ENCODE measurements at regions not wholly inside any gene's neighbourhood (a gene's known extent, or its start where the extent isn't known, plus 50 kb on each side); places are given as distances from the start of the nearest gene placed in this dataset.

DNA sequence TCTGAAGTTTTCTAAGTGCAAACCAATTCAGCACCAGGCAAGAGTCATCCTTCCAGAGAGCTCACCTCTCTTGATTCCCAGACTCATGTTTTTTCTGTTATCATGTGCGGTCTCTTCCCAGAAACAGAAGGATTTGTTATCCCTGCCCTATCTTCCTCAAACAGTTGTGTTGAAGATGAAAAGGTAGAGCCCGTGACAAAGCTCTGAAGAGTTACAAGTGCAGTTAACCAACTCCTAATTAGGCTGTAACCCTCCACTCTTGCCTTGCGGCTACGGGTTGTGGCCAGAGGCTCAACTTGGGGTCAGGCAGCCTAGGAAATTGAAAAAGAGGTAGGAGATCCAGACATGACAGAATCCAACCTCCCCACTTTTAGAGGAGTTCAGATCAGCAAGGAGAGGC, 76.2 kb upstream of the CADM1 start (continued):
- TF ChIP-seq USF1 (IDR thresholded peaks at IDR 0.05; ENCODE audit: borderline replicate concordance, low read depth) (no peak), TEAD4 (IDR thresholded peaks at IDR 0.05; ENCODE audit: borderline replicate concordance, insufficient read depth) (no peak), RXRA (IDR thresholded peaks at IDR 0.05; ENCODE audit: borderline replicate concordance, low read depth) (no peak)
- TF ChIP-seq, protein P1, sequence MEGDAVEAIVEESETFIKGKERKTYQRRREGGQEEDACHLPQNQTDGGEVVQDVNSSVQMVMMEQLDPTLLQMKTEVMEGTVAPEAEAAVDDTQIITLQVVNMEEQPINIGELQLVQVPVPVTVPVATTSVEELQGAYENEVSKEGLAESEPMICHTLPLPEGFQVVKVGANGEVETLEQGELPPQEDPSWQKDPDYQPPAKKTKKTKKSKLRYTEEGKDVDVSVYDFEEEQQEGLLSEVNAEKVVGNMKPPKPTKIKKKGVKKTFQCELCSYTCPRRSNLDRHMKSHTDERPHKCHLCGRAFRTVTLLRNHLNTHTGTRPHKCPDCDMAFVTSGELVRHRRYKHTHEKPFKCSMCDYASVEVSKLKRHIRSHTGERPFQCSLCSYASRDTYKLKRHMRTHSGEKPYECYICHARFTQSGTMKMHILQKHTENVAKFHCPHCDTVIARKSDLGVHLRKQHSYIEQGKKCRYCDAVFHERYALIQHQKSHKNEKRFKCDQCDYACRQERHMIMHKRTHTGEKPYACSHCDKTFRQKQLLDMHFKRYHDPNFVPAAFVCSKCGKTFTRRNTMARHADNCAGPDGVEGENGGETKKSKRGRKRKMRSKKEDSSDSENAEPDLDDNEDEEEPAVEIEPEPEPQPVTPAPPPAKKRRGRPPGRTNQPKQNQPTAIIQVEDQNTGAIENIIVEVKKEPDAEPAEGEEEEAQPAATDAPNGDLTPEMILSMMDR (IDR thresholded peaks at IDR 0.05) = no peak
- TF ChIP-seq, protein P2, sequence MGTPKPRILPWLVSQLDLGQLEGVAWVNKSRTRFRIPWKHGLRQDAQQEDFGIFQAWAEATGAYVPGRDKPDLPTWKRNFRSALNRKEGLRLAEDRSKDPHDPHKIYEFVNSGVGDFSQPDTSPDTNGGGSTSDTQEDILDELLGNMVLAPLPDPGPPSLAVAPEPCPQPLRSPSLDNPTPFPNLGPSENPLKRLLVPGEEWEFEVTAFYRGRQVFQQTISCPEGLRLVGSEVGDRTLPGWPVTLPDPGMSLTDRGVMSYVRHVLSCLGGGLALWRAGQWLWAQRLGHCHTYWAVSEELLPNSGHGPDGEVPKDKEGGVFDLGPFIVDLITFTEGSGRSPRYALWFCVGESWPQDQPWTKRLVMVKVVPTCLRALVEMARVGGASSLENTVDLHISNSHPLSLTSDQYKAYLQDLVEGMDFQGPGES (IDR thresholded peaks at IDR 0.05; ENCODE audit: low read depth, low read length) = no peak

GRCh38 chr11:115579181-115579825, 75.1 kb upstream of the CADM1 start:
- H3F3A ChIP-seq (replicated peaks; ENCODE audit: insufficient read depth) = no peaks in the 10 kb centered on the region
- no peaks in the 10 kb centered on the region for H3K9me2 ChIP-seq
- CTCF ChIA-PET = no interaction called here
- H2AFZ ChIP-seq (ENCODE audit: low read depth) = no peak overlapping the region
- DNase-seq = no peak
- POLR2A ChIA-PET = no interaction called here
- no peaks in the 10 kb centered on the region for H3K79me2 ChIP-seq (ENCODE audit: insufficient read depth)
- no peaks in the 10 kb centered on the region for H3K36me3 ChIP-seq (replicated peaks in 1 of 2; ENCODE audit: control insufficient read depth in 1 of 2, insufficient read depth in 2 of 2, low read length in 1 of 2)
- no peak overlapping the region for H3K4me2 ChIP-seq
- TF ChIP-seq FOXM1 (IDR thresholded peaks at IDR 0.05; ENCODE audit: low read depth) (no peak), CHD2 (IDR thresholded peaks at IDR 0.05; ENCODE audit: low read length, partially characterized antibody) (no peak), JUND (IDR thresholded peaks at IDR 0.05) (no peak), NFIC (IDR thresholded peaks at IDR 0.05; ENCODE audit: borderline replicate concordance) (no peak)
- no peaks in the 10 kb centered on the region for H3K9me3 ChIP-seq
- 63% methylated on average over 5 of the region's 5 CpGs for WGBS (ENCODE audit: low lambda C conversion rate)
- no peaks in the 10 kb centered on the region for H3K27me3 ChIP-seq (ENCODE audit: insufficient read depth)
- H3K4me3 ChIP-seq (ENCODE audit: low read depth in 2 of 2, low read length in 1 of 2) = no peak overlapping the region
- H3K4me1 ChIP-seq (ENCODE audit: control insufficient read depth in 1 of 2, insufficient read depth in 2 of 2, low read depth in 1 of 2, low read length in 1 of 2) = peaks cover 0 to 71% of the 10 kb centered on the region in 2 experiments; a peak in 2 of 4 replicates
- H3K9ac ChIP-seq = no peak overlapping the region
- no peaks in the 10 kb centered on the region for H4K20me1 ChIP-seq (ENCODE audit: insufficient read depth)
- H3K27ac ChIP-seq (ENCODE audit: low read depth in 2 of 2, low read length in 1 of 2) = peak overlapping the region in 1 of 2 experiments; percentile 100; a peak in 2 of 4 replicates

DNA sequence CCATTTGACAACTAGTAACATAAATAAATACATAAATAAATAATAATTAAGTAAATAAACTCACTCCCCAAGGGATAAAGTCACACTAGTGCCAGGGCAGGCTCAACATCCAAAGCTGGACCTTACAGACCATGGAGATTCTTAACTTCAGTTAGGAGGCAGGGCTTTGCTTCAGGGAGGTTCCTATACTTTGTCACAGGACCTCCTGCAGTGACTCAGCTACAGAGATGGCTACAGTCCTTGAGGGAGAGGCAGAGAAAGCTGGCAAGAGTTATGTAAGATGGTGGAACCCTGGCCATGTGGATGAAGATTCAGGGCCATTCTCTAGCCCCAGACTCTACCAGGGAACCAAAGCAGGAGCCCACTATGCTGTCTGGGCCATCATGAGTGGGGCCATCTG, 74.1 kb upstream of the CADM1 start:
- Histone ChIP-seq H3K4me3 (ENCODE audit: low read depth in 2 of 2, low read length in 1 of 2) (no peak overlapping the region), H3K79me2 (ENCODE audit: insufficient read depth) (no peaks in the 10 kb centered on the region), H2AFZ (ENCODE audit: low read depth) (no peak overlapping the region), H4K20me1 (ENCODE audit: insufficient read depth) (no peaks in the 10 kb centered on the region), H3K27me3 (ENCODE audit: insufficient read depth) (no peaks in the 10 kb centered on the region), H3F3A (replicated peaks; ENCODE audit: insufficient read depth) (no peaks in the 10 kb centered on the region), H3K27ac (ENCODE audit: low read depth in 2 of 2, low read length in 1 of 2) (no peak overlapping the region; a peak in 1 of 4 replicates), H3K4me2 (no peak overlapping the region), H3K4me1 (ENCODE audit: control insufficient read depth in 1 of 2, insufficient read depth in 2 of 2, low read depth in 1 of 2, low read length in 1 of 2) (peaks cover 0 to 71% of the 10 kb centered on the region in 2 experiments; a peak in 2 of 4 replicates), H3K9ac (no peak overlapping the region), H3K36me3 (replicated peaks in 1 of 2; ENCODE audit: control insufficient read depth in 1 of 2, insufficient read depth in 2 of 2, low read length in 1 of 2) (no peaks in the 10 kb centered on the region), H3K9me3 (no peaks in the 10 kb centered on the region), H3K9me2 (no peaks in the 10 kb centered on the region)
- CTCF ChIA-PET = interaction anchor here (1.0 kb wide), 1 partner anchor 37 kb away, joined by 3 read pairs; no protein-coding TSS in a partner anchor
- TF ChIP-seq YY1 (IDR thresholded peaks at IDR 0.05; ENCODE audit: low read depth) (no peak), EP300 (IDR thresholded peaks at IDR 0.05; ENCODE audit: borderline replicate concordance in 1 of 2, low read depth in 1 of 2, low read length in 1 of 2) (no peak), MXI1 (IDR thresholded peaks at IDR 0.05; ENCODE audit: low read depth, low read length) (no peak), NFIC (IDR thresholded peaks at IDR 0.05; ENCODE audit: borderline replicate concordance) (no peak), CHD2 (IDR thresholded peaks at IDR 0.05; ENCODE audit: low read length, partially characterized antibody) (no peak), TAF1 (IDR thresholded peaks at IDR 0.05; ENCODE audit: borderline replicate concordance, low read depth, low read length) (no peak), GATA2 (CRISPR knock-in tag; IDR thresholded peaks at IDR 0.05) (no peak), FOXJ3 (CRISPR knock-in tag; IDR thresholded peaks at IDR 0.05) (no peak), MAX (IDR thresholded peaks at IDR 0.05; ENCODE audit: low read depth) (no peak), RAD21 (IDR thresholded peaks at IDR 0.05; ENCODE audit: low read length) (no peak), FOXM1 (IDR thresholded peaks at IDR 0.05; ENCODE audit: low read depth) (no peak), POLR2AphosphoS5 (IDR thresholded peaks at IDR 0.05; ENCODE audit: low read depth, low read length) (no peak), SIN3A (IDR thresholded peaks at IDR 0.05; ENCODE audit: borderline replicate concordance, low read depth, low read length) (no peak), NRF1 (IDR thresholded peaks at IDR 0.05; ENCODE audit: low read depth, low read length) (no peak)
- TF ChIP-seq, protein P3, sequence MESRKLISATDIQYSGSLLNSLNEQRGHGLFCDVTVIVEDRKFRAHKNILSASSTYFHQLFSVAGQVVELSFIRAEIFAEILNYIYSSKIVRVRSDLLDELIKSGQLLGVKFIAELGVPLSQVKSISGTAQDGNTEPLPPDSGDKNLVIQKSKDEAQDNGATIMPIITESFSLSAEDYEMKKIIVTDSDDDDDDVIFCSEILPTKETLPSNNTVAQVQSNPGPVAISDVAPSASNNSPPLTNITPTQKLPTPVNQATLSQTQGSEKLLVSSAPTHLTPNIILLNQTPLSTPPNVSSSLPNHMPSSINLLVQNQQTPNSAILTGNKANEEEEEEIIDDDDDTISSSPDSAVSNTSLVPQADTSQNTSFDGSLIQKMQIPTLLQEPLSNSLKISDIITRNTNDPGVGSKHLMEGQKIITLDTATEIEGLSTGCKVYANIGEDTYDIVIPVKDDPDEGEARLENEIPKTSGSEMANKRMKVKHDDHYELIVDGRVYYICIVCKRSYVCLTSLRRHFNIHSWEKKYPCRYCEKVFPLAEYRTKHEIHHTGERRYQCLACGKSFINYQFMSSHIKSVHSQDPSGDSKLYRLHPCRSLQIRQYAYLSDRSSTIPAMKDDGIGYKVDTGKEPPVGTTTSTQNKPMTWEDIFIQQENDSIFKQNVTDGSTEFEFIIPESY (IDR thresholded peaks at IDR 0.05; ENCODE audit: borderline replicate concordance, low read depth) = no peak
- POLR2A ChIA-PET = no interaction called here
- DNase-seq = no peak

Data from SK-N-SH (cell line).